Duodenal mucosa (tissue), 2 donors: ENCODE measurements at regions not wholly inside any gene's neighbourhood (a gene's known extent, or its start where the extent isn't known, plus 50 kb on each side); places are given as distances from the start of the nearest gene placed in this dataset.

Source experiments
- H3K27ac ChIP-seq: one replicate; pipeline ENCODE4 v1.7.0; 2013; ENCODE audit warnings: low read depth, low read length
- H3K27me3 ChIP-seq, 2 donors: one replicate each; pipeline ENCODE4 v1.7.0; 2013; ENCODE audit warnings: low read length in 2 of 2, control low read depth in 1 of 2; ENCODE audit not compliant: insufficient read depth in 2 of 2, control insufficient read depth in 1 of 2
- H3K36me3 ChIP-seq, 2 donors: one replicate each; pipeline ENCODE4 v1.7.0; 2013; ENCODE audit warnings: low read length in 2 of 2, control low read depth in 1 of 2; ENCODE audit not compliant: insufficient read depth in 2 of 2, control insufficient read depth in 1 of 2
- H3K4me1 ChIP-seq, 2 donors: one replicate each; pipeline ENCODE4 v1.7.0; 2013; ENCODE audit warnings: low read length in 2 of 2, control low read depth in 1 of 2; ENCODE audit not compliant: insufficient read depth in 2 of 2, control insufficient read depth in 1 of 2
- H3K4me3 ChIP-seq, 2 donors: one replicate each; pipeline ENCODE4 v1.7.0; 2013; ENCODE audit warnings: low read length in 2 of 2, low read depth in 1 of 2
- H3K9ac ChIP-seq, 2 donors: one replicate each; pipeline ENCODE4 v1.7.0; 2013; ENCODE audit warnings: low read length in 2 of 2, low read depth in 1 of 2
- H3K9me3 ChIP-seq, 2 donors: one replicate each; pipeline ENCODE4 v1.7.0; 2013; ENCODE audit warnings: low read length in 2 of 2, control low read depth in 1 of 2; ENCODE audit not compliant: control insufficient read depth in 1 of 2

GRCh38 chr12:16919551-16919950 is 313.6 kb upstream of the LMO3 start:
- no peaks in the 10 kb centered on the region for H3K4me1 ChIP-seq
- no peak overlapping the region for H3K9ac ChIP-seq
- H3K27ac ChIP-seq, result no peak overlapping the region
- no peaks in the 10 kb centered on the region for H3K27me3 ChIP-seq
- H3K9me3 ChIP-seq, result peaks cover 0 to 4% of the 10 kb centered on the region in 2 donors
- no peak overlapping the region for H3K4me3 ChIP-seq
- H3K36me3 ChIP-seq, result no peaks in the 10 kb centered on the region

GRCh38 chr12:16914853-16915252 is 308.9 kb upstream of the LMO3 start:
- H3K4me1 ChIP-seq, result no peaks in the 10 kb centered on the region
- no peak overlapping the region for H3K4me3 ChIP-seq
- no peak overlapping the region for H3K27ac ChIP-seq
- peaks cover 0 to 4% of the 10 kb centered on the region in 2 donors for H3K9me3 ChIP-seq
- no peak overlapping the region for H3K9ac ChIP-seq
- H3K27me3 ChIP-seq, result no peaks in the 10 kb centered on the region
- no peaks in the 10 kb centered on the region for H3K36me3 ChIP-seq

- Histone ChIP-seq H3K9me3 (peaks cover 0 to 4% of the 10 kb centered on the region in 2 donors), H3K27me3 (no peaks in the 10 kb centered on the region), H3K27ac (no peak overlapping the region), H3K36me3 (no peaks in the 10 kb centered on the region), H3K4me1 (no peaks in the 10 kb centered on the region), H3K4me3 (no peak overlapping the region), H3K9ac (no peak overlapping the region)
Observed at GRCh38 chr12:16913832-16914490, 308.0 kb upstream of the LMO3 start.

DNA sequence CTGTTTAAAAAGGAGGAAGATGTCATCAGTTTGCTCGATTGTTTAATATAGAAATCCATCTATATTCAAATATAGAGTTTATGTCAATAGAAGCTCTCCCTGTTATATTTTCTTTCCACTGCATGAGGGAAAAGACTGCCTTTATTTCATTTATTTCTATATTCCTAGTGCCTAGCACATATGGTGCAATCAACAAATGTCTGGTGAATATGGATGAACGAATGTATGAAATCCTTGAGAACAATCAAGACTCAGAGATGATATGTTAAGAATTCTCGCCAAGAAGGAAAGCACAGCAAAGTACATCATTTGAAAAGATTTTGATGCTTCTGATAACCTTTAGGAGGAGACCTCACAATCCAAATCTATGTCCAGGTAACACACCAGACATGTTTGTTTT is 296.0 kb upstream of the LMO3 start:
- no peak overlapping the region for H3K4me3 ChIP-seq
- no peak overlapping the region for H3K27ac ChIP-seq
- H3K4me1 ChIP-seq, result no peaks in the 10 kb centered on the region
- no peaks in the 10 kb centered on the region for H3K9me3 ChIP-seq
- H3K36me3 ChIP-seq, result no peaks in the 10 kb centered on the region
- no peaks in the 10 kb centered on the region for H3K27me3 ChIP-seq
- H3K9ac ChIP-seq, result no peak overlapping the region

DNA sequence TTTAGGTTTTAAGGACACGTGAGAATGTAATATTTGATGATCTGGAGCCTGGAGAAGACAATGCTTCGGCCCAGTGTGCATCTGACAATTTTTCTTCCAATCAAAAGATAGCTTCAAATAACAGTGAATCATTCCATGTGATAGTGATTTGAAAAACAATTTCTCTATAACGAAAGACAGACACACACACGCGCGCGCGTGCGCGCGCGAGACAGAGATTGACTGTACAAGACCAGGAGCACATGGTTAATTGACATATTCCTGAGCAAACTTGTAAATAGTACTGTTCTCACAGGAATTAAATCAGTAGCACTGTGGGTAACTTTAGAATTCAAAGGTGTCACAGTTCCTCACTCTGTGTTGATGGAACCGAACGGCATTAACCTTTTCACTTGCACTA is 287.5 kb upstream of the LMO3 start:
- H3K4me1 ChIP-seq, result no peaks in the 10 kb centered on the region
- H3K27ac ChIP-seq, result no peak overlapping the region
- no peaks in the 10 kb centered on the region for H3K27me3 ChIP-seq
- no peak overlapping the region for H3K4me3 ChIP-seq
- no peaks in the 10 kb centered on the region for H3K36me3 ChIP-seq
- no peak overlapping the region for H3K9ac ChIP-seq
- no peaks in the 10 kb centered on the region for H3K9me3 ChIP-seq

DNA sequence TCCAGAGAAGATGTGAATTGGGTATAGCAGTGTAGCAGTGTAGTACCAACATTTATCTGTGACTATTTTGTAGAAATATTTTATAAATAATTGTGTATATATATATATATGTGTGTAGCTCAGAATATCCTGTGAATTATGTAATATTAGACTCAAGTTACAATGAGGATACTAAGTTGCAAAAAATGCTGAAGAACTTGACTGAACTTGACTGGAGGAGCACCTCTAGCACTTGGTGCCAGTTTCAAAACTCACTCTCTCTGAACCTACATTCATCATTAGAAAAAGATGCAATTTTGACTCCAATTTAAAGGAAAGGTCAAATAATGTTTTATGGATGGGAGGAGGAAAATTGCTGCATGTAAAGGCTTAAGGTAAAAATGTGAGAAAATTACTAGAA is 285.7 kb upstream of the LMO3 start:
- H3K36me3 ChIP-seq, result no peaks in the 10 kb centered on the region
- H3K9ac ChIP-seq, result no peak overlapping the region
- H3K27me3 ChIP-seq, result no peaks in the 10 kb centered on the region
- H3K27ac ChIP-seq, result no peak overlapping the region
- no peak overlapping the region for H3K4me3 ChIP-seq
- H3K4me1 ChIP-seq, result no peaks in the 10 kb centered on the region
- no peaks in the 10 kb centered on the region for H3K9me3 ChIP-seq

DNA sequence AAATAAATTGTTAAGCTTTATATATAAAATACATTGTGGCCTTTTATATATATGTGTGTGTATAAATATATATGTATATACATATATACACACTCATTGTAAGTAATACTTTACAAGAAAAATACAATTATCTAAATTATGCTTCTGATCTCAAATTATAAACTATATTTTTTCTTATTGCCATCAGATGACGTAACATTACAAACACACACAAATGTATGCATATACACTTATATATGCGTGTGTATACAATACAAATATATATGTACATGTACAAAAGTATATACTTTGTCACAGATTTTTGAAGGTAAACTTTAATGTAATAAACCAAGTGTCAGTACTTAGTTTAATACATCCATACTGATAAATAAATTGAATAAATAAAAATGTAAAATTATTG is 278.9 kb upstream of the LMO3 start:
- Histone ChIP-seq H3K36me3 (no peaks in the 10 kb centered on the region), H3K4me3 (no peak overlapping the region), H3K27ac (no peak overlapping the region), H3K27me3 (no peaks in the 10 kb centered on the region), H3K4me1 (no peaks in the 10 kb centered on the region), H3K9me3 (no peaks in the 10 kb centered on the region), H3K9ac (no peak overlapping the region)

DNA sequence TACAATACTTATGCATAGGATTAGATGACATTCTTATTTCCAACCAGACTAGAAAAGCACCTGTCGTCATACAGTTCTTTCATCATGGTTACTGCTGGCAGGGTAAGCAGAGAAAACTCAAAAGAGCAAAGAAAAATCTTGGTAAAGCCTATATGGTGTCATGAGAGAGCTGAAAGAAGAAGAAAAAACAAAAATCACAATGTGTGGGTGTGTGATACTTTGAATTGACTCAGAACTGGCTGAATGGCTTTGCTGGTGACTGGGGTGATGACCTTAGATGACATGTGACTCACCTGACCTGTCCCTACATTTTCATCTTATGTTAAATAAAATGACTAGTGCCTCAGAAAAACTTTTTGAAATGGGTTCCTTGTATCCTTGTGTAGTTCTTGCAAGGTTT is 278.1 kb upstream of the LMO3 start:
- H3K36me3 ChIP-seq, result no peaks in the 10 kb centered on the region
- no peak overlapping the region for H3K27ac ChIP-seq
- H3K4me1 ChIP-seq, result no peaks in the 10 kb centered on the region
- no peaks in the 10 kb centered on the region for H3K27me3 ChIP-seq
- no peaks in the 10 kb centered on the region for H3K9me3 ChIP-seq
- H3K4me3 ChIP-seq, result no peak overlapping the region
- no peak overlapping the region for H3K9ac ChIP-seq

- Histone ChIP-seq H3K4me1 (no peaks in the 10 kb centered on the region), H3K4me3 (no peak overlapping the region), H3K27me3 (no peaks in the 10 kb centered on the region), H3K9ac (no peak overlapping the region), H3K9me3 (no peaks in the 10 kb centered on the region), H3K36me3 (no peaks in the 10 kb centered on the region), H3K27ac (no peak overlapping the region)
Observed at GRCh38 chr12:16881986-16882570, 276.1 kb upstream of the LMO3 start.

GRCh38 chr12:16880864-16881285 is 274.9 kb upstream of the LMO3 start:
- Histone ChIP-seq H3K36me3 (no peaks in the 10 kb centered on the region), H3K9ac (no peak overlapping the region), H3K4me3 (peak overlapping the region; percentile 30 to 44), H3K4me1 (no peaks in the 10 kb centered on the region), H3K27ac (no peak overlapping the region), H3K27me3 (no peaks in the 10 kb centered on the region), H3K9me3 (no peaks in the 10 kb centered on the region)
